ENCODE measurements at regions not wholly inside any gene's neighbourhood (a gene's known extent, or its start where the extent isn't known, plus 50 kb on each side); places are given as distances from the start of the nearest gene placed in this dataset.
"Not testable (repeated sequence)": the region's sequence is repeated elsewhere in the genome, so short reads cannot be mapped to it uniquely, and the experiment has no call there.

- Mint-ChIP-seq H3K36me3 (peaks cover 6% of the 10 kb centered on the region), H3K27me3 (ENCODE audit: low read depth in 2 of 2) (no peaks in the 10 kb centered on the region), H3K4me1 (no peaks in the 10 kb centered on the region), H3K9me3 (peaks cover 6 to 11% of the 10 kb centered on the region in 2 donors), H3K27ac (no peak overlapping the region), H3K4me3 (no peak overlapping the region)
- TF ChIP-seq, protein P1, sequence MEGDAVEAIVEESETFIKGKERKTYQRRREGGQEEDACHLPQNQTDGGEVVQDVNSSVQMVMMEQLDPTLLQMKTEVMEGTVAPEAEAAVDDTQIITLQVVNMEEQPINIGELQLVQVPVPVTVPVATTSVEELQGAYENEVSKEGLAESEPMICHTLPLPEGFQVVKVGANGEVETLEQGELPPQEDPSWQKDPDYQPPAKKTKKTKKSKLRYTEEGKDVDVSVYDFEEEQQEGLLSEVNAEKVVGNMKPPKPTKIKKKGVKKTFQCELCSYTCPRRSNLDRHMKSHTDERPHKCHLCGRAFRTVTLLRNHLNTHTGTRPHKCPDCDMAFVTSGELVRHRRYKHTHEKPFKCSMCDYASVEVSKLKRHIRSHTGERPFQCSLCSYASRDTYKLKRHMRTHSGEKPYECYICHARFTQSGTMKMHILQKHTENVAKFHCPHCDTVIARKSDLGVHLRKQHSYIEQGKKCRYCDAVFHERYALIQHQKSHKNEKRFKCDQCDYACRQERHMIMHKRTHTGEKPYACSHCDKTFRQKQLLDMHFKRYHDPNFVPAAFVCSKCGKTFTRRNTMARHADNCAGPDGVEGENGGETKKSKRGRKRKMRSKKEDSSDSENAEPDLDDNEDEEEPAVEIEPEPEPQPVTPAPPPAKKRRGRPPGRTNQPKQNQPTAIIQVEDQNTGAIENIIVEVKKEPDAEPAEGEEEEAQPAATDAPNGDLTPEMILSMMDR (IDR thresholded peaks at IDR 0.05) = no peak
- ATAC-seq (no peak), DNase-seq (no peak)
- 75% methylated on average over 3 of the region's 4 CpGs for WGBS (ENCODE audit: insufficient coverage)
- H3K4me3 ChIP-seq (ENCODE audit: low read length) = no peak overlapping the region
- intact Hi-C loops (cut with micrococcal nuclease) = no loop called here
- no peaks in the 10 kb centered on the region for H3K4me1 ChIP-seq (ENCODE audit: control insufficient read depth, insufficient read depth, low read length)
- H3K9me3 ChIP-seq (ENCODE audit: control insufficient read depth, insufficient read depth, low read length) = no peaks in the 10 kb centered on the region
- no peaks in the 10 kb centered on the region for H3K27me3 ChIP-seq (ENCODE audit: control insufficient read depth, insufficient read depth, low read length)
- no peaks in the 10 kb centered on the region for H3K36me3 ChIP-seq (ENCODE audit: control insufficient read depth, insufficient read depth, low read length)
- H3K27ac ChIP-seq (ENCODE audit: low read length) = no peak overlapping the region
Observed at GRCh38 chr5:104845541-104845940, 1283.0 kb upstream of the NUDT12 start.

DNA sequence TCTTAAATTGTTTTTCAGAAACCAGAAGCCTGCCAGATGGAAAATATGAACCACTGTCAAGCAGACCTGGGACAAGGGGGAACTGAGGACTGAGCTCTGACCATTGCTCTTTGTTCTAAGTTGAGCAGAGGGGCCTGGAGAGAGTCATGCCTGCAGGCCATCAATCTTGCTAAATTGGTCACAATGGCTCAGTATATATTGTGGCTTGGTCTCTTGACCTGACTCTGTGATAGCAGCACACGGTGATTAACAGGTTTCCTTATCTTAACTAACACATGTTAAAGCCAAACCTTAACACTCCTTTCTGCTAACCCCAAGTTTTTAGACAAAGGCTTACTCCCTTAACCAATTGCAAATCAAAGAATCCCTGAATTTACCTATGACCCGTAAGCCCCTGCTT, 1281.2 kb upstream of the NUDT12 start:
- no peak overlapping the region for H3K4me3 Mint-ChIP-seq
- no peak for DNase-seq
- no peak overlapping the region for H3K4me3 ChIP-seq (ENCODE audit: low read length)
- H3K4me1 ChIP-seq (ENCODE audit: control insufficient read depth, insufficient read depth, low read length) = no peaks in the 10 kb centered on the region
- WGBS (ENCODE audit: insufficient coverage) = 12% methylated on average over 2 of the region's 2 CpGs
- H3K27ac ChIP-seq (ENCODE audit: low read length) = no peak overlapping the region
- intact Hi-C loops (cut with micrococcal nuclease) = no loop called here
- no peaks in the 10 kb centered on the region for H3K27me3 ChIP-seq (ENCODE audit: control insufficient read depth, insufficient read depth, low read length)
- no peaks in the 10 kb centered on the region for H3K36me3 ChIP-seq (ENCODE audit: control insufficient read depth, insufficient read depth, low read length)
- peaks cover 4 to 8% of the 10 kb centered on the region in 2 donors for H3K9me3 Mint-ChIP-seq
- TF ChIP-seq, protein P1 (IDR thresholded peaks at IDR 0.05) = no peak
- H3K36me3 Mint-ChIP-seq = no peaks in the 10 kb centered on the region
- H3K27ac Mint-ChIP-seq = no peak overlapping the region
- no peaks in the 10 kb centered on the region for H3K27me3 Mint-ChIP-seq (ENCODE audit: low read depth in 2 of 2)
- no peaks in the 10 kb centered on the region for H3K9me3 ChIP-seq (ENCODE audit: control insufficient read depth, insufficient read depth, low read length)
- no peaks in the 10 kb centered on the region for H3K4me1 Mint-ChIP-seq
- no peak for ATAC-seq

- no peak overlapping the region for H3K27ac ChIP-seq (ENCODE audit: low read length)
- Mint-ChIP-seq H3K4me1 (no peaks in the 10 kb centered on the region), H3K36me3 (no peaks in the 10 kb centered on the region), H3K4me3 (no peak overlapping the region), H3K9me3 (peaks cover 9 to 13% of the 10 kb centered on the region in 2 donors), H3K27ac (no peak overlapping the region), H3K27me3 (ENCODE audit: low read depth in 2 of 2) (no peaks in the 10 kb centered on the region)
- intact Hi-C loops (cut with micrococcal nuclease) = no loop called here
- no peaks in the 10 kb centered on the region for H3K4me1 ChIP-seq (ENCODE audit: control insufficient read depth, insufficient read depth, low read length)
- no peak overlapping the region for H3K4me3 ChIP-seq (ENCODE audit: low read length)
- no peaks in the 10 kb centered on the region for H3K27me3 ChIP-seq (ENCODE audit: control insufficient read depth, insufficient read depth, low read length)
- ATAC-seq = no peak
- 100% methylated on average over 1 of the region's 1 CpG for WGBS (ENCODE audit: insufficient coverage)
- no peak for DNase-seq
- TF ChIP-seq, protein P1 (IDR thresholded peaks at IDR 0.05) = no peak
- no peaks in the 10 kb centered on the region for H3K36me3 ChIP-seq (ENCODE audit: control insufficient read depth, insufficient read depth, low read length)
- H3K9me3 ChIP-seq (ENCODE audit: control insufficient read depth, insufficient read depth, low read length) = no peaks in the 10 kb centered on the region
Observed at GRCh38 chr5:104840284-104840683, 1277.7 kb upstream of the NUDT12 start.

DNA sequence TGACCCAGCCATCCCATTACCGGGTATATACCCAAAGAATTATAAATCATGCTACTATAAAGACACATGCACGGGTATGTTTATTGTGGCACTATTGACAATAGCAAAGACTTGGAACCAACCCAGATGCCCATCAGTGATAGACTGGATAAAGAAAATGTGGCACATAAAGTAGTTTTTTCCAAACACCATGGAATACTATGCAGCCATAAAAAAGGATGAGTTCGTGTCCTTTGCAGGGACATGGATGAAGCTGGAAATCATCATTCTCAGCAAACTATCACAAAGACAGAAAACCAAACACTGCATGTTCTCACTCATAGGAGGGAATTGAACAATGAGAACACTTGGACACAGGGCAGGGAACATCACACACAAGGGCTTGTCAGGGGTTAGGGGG, 1268.9 kb upstream of the NUDT12 start:
- H3K4me1 ChIP-seq (ENCODE audit: control insufficient read depth, insufficient read depth, low read length); DNase-seq; H3K27me3 ChIP-seq (ENCODE audit: control insufficient read depth, insufficient read depth, low read length); H3K27me3 Mint-ChIP-seq (ENCODE audit: low read depth in 2 of 2); H3K4me3 ChIP-seq (ENCODE audit: low read length); H3K4me1 Mint-ChIP-seq; H3K4me3 Mint-ChIP-seq; H3K36me3 Mint-ChIP-seq; H3K36me3 ChIP-seq (ENCODE audit: control insufficient read depth, insufficient read depth, low read length); ATAC-seq; intact Hi-C loops (cut with micrococcal nuclease); H3K27ac Mint-ChIP-seq; H3K9me3 ChIP-seq (ENCODE audit: control insufficient read depth, insufficient read depth, low read length); H3K27ac ChIP-seq (ENCODE audit: low read length): not testable (repeated sequence)
- 100% methylated on average over 3 of the region's 3 CpGs for WGBS (ENCODE audit: insufficient coverage)
- peaks cover 11% of the 10 kb centered on the region in 2 donors for H3K9me3 Mint-ChIP-seq

Data from natural killer cell (primary cell).